HG03469 (cell line): ENCODE measurements at regions not wholly inside any gene's neighbourhood (a gene's known extent, or its start where the extent isn't known, plus 50 kb on each side); places are given as distances from the start of the nearest gene placed in this dataset.
A peak's percentile ranks its signal among the peaks of the same experiment; 100 is the strongest.

Experiments used
- ATAC-seq: cut with Tn5 transposase; IDR thresholded peaks from one replicate; pipeline ENCODE4 v1.9.1; 2021; ENCODE audit warnings: mild to moderate bottlenecking, moderate library complexity, moderate number of reproducible peaks; ENCODE audit not compliant: unreplicated experiment

DNA sequence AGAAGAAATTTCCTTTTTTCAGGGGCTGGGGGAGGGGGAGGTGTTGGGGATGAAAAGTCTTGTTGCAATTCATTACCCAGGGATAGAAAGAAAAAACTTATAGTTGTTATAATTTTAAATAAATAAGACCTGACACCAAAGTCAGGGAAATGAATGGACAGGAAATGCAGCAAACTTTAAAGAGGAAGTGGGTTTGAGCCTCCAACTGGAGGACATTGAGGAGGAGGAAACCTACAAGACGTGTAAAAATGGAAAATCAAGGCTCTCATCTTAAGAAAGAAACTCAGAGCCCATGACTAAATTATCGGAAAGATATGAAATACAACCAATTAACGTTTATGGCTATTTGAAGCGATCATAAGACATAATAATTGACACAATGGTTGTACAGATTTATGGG lies 54.4 kb downstream of the NIBAN1 start:
- no peak for ATAC-seq

DNA sequence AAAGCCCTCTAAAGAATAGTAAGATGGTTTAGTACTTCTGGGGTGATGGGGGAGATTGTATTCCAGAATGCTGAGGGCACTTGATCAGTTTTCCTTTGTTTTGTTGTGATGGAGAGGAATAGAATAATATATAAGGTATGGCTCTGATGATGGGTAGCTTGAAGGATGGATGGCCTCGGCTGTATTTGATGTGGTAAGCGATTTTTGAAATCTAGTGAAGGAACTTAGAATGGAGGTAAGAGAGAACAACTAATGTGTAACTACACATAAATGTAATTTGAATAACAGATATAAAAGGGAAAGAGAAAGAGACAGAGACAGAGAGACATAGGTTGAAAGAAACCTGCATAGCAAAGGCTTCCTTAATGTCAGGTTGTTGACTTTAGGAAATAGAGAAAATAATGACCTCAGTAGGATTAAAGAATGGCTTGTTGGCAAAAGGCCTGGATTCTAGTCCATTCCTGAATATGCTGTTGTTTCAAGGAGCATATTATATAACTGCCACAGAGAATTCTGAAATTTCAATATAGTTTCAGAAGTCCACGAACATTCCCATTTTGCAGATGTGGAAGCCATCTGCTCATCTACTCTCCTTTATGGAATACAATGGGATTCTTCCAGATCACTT lies 58.7 kb downstream of the NIBAN1 start:
- ATAC-seq, result no peak

DNA sequence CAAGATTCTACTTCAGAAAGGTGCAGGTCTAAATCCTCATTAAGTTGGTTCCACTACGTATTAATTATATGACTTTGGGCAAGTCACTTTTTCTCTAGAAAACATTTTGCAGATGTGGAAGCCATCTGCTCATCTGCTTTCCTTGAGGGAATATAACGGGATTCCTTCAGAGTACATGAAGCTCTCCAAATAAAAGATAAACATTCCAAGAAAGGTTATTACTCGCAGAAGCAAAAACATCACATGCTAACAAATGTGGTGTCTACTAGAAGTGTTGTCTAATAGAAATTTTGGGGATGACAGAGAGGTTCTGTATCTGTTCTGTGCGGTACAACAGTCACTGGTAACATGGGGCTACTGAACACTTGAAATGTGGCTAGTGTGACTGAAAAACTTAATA lies 60.2 kb downstream of the NIBAN1 start:
- no peak for ATAC-seq

DNA sequence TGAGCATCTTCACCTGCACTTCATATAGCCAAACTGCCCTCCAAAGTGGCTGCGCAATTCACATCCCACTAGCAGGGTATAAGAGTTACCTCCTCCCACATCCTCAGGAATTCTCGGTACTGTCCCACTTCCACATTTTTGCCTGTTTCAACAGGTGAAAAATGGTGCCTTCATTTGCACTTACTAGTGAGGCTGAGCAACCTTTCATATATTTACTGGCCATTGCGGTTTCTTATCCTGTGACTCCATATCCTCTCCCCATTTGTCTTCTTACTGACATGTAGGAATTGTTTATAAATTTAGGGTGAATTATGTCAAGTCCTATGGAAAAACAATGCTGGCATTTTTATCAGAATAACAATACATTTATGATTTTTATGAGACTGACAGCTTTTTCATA lies 61.9 kb downstream of the NIBAN1 start:
- no peak for ATAC-seq

DNA sequence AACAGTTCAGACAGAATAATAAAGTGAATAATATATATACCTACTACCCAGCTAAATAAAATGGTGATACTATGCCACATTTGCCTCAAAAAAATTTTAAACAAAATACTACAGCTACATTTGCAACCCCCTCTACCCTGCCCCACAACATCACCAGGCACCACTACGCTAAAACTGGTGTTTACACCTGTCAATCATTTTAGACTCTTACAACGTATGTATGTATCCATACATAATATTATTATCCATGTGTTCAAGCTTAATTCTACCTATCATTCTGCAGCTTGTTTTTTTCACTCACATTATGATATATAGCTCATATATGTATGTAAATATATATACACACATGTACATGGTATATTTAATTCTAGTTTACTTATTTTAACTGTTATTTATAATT lies 62.5 kb downstream of the NIBAN1 start:
- ATAC-seq, result no peak

DNA sequence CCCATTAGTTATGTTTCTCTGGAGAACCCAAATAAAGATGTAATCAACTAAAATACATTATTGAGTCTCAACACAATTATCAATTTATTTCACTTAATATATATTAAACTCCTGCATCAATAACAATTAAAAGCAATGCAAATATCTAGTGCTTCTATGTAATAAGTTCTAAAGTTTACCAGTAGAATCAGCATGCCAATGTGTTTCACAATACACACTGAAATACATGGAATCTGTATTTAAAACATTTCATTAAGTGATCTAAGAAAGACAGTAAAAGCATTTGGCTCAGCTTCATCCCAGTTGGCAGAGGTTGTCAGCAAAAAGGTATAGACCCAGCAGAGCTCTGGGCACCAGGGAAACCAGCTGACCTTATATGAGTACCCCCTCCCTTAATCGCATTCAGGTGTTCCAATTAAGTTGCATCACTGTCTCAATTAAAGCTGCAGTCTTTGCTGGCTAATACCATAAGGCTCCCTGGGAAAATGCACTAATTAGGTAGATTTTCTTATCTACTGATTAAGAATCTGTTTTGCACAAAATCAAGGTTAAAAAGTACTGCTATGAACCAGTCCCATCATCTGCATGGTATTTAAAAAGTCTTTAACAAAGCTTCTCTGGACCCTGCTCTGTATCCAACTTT lies 63.1 kb downstream of the NIBAN1 start:
- no peak for ATAC-seq

DNA sequence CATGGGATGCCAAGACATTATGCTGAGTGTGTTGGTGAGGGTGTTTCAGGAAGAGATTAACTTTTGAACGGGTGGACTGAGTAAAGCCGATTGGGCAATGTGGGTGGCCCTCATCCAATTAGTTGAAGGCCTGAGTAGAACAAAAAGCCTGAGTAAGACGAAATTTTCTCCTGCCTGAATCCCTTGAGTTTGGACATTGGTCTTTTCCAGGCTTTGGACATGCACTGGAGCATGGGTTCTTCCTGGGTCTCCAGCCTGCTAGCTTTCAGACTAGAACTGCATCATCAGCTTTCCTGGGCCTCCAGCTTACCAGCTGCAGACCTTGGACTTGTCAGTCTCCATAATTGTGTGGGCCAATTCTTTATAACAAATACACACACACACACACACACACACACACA lies 63.6 kb downstream of the NIBAN1 start:
- no peak for ATAC-seq

DNA sequence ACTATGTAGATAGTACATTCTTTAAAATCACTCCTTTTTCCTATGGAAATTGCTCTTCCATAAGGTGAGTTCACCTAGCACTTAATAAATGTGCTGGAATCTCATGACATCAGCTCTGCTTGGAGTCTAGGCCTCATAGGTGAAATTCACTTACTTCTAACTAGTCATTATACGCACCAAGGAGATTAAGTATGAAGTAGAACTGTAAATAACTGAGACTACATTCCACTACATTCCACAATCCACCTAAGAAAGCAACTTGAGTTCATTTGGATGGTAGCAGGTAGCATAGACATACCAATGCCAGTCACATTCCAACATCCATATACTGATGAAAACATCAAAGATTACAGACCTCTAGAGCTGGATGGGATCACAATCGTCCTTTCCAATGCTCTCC lies 64.3 kb downstream of the NIBAN1 start:
- no peak for ATAC-seq

DNA sequence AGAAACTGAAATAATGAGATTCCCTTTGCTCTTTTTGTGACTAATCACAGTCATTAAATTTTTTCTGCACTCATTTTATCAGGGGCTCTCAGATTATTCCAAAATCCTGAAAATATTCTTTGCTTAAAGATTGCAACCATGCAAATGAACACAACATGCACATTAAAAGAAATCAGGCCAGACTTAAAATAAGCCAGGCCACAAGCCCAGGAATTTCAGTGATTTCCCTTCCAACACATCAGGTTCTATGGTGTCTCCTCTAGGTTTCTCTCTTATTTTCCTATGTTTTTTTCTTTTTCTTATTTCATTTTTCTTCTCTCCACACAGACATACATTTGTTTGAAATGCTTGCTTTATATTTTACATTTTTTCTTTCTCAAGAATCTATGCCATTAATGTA lies 65.3 kb downstream of the NIBAN1 start:
- no peak for ATAC-seq

DNA sequence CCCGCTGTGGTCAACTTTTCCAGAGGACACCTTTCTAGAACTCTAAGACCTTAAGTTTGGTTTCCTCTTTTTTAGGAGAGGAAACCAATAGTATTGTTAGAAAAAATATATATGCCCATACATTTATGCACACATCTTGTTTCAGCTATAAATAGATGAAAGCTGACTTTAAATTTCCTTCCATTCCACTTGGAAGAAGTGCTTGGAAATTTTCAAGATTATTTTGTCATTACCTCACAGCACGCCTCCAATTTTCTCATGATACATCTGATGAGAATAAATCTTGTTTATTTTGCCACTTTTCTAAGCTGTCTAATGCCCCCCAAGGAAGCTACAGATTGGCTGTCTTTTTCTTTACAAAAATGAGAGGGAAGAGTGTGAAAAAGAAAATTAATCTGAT lies 65.8 kb downstream of the NIBAN1 start:
- ATAC-seq, result no peak

DNA sequence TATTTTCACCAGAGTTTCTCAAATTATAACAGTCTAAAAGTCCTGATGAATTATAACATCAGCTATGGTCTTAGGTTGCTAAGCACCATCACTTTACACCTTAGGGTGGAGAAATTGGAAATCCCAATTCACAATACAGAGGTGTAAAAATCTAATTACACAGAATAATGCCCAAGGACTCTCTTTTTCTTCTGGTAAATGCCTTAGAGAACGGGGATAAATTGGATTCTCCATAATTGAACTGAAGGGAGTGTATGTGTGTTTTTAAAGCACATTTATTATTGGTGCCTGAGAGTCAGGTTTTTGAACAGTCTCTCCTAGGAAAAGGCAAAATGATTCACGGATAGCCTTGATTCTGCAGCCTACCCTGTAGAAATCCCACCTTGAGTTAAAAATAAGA lies 66.8 kb downstream of the NIBAN1 start:
- ATAC-seq, result no peak

DNA sequence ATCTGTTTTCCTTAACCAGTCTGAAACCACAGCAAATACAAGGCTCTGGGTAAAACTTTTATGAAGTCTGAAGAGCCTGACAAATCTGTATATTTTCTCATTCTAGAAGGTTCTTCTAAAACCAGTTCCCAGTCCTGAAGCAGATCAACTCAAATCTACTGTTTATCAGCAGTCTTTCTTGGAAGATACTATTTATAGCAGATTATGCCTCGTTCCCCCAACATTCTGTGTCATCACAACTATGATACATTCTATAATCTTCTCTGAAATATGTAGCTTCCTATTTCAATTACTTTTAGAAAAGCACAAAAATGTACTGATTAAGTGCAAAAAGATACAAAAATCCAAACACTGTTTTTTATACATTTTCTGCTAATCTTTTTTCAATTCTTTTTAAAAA lies 67.5 kb downstream of the NIBAN1 start:
- ATAC-seq, result no peak

DNA sequence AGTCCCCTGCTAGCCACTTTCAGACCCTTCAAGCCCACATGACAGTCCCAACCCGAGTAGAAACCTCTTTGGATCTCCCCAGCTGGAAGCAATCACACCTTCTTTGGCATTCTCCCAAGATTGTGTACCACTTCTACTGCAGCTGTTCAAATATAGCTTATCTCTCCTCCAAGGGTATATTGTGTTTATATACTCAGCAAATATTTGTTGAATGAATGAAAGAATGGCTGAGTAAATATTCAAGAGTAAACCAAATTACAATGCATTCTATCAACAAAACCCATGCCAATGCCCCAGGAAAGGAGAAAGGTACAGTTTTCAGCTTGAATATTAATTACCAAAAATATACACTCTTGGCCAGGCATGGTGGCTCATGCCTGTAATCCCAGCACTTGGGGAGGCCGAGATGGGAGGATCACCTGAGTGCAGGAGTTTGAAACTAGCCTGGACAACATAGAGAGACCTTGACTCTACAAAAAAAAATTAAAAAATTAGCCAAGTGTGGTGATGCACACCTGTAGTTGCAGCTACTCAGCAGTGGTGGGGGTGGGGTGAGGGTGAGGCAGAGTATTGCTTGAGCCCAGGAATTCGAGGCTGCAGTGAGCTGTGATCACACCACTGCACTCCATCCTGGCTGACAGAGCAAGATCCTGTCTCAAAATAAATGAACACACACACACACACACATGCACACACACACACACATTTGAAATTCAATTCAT lies 68.5 kb downstream of the NIBAN1 start:
- no peak for ATAC-seq

DNA sequence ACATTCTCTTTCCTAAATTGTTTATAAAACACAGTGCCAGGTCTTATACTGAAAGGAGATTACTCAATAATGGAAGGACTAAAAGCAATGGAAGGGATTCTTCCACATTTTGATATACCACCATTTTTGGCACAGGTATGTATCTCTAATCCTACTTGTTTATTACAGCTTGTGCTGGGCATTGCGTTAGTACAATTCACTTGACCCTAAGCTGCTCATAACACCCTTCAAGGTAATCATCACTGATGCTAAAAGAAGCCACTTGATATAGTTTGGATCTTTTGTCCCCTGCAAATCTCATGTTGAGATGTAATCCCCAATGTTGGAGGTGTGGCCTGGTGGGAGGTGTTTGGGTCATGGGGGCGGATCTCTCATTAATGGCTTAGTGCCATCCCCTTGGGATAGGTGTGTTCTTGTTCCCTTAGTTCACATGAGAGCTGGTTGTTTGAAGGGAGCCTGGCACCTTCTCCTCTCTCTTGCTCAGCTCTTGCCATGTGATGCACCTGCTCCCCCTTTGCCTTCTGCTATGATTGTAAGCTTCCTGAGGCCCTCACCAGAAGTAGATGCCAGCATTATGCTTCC lies 71.1 kb downstream of the NIBAN1 start:
- no peak for ATAC-seq

DNA sequence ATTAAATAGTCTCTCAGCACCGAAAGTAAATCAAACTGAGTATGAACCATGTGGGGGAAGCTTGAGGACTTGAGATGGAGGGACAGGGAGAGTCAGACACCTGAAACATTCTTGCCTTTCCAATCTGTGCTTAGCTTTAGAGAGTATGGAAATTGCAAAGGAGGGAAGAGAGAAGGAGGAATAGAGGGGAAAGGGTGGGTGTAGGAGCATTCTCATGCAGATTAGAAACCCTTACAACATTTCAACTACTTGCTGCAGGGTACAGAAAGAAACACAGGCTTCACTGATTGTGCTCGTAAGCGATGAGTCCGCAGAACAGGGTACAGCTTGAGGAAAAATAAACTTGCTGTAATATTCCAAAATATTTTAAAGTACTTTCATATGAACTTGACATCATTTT lies 73.8 kb downstream of the NIBAN1 start:
- no peak for ATAC-seq

DNA sequence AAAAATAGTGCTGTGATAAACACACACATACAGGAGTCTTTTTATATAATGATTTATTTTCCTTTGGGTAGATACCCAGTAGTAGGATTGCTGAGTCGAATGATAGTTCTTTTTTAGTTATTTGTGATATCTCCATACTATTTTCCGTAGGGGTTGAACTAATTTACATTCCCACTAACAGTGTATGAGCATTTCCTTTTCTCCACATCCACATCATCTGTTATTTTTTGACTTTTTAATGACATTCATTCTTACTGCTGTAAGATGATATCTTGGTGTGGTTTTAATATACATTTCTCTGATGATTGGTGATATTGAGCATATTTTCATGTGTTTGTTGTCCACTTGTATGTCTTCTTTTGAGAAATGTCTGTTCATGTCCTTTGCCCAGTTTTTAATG lies 78.3 kb downstream of the NIBAN1 start:
- ATAC-seq, result no peak

DNA sequence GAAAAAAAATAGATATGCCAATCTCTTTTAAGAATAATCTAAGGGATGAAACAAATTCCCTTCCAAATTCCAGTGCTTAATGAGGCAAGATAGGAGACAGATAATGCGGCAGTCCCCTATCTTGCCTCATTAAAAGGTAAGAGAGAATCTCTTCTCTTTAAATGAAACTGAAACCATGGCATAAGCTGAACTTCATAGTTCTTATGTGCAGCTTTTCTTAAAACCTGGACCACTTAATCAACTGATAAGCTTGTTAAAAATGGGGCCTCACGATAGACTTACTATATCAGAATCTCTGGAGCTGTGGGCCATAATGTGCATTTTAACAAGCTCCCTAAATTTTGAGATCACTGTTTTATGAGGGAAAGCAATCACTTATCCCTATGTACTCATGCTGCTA lies 79.2 kb downstream of the NIBAN1 start:
- no peak for ATAC-seq

DNA sequence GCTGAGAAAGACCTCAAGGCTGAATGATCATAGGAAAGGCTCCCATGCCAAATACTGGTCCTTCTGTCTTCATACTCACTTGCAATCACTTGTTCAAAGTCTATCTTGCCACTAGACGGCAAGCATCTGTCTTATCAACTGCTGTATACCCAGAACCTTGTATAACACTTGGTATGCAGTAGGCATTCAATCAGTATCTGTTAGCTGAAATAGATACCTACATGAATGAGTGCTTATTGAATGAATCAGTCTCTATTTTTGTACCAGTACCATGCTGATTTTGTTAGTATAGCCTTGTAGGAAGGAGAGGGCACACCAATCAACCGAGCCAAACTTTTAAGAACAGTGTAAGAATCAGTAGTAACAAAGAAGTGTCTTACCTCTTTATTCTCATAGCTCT lies 80.6 kb downstream of the NIBAN1 start:
- ATAC-seq, result no peak

DNA sequence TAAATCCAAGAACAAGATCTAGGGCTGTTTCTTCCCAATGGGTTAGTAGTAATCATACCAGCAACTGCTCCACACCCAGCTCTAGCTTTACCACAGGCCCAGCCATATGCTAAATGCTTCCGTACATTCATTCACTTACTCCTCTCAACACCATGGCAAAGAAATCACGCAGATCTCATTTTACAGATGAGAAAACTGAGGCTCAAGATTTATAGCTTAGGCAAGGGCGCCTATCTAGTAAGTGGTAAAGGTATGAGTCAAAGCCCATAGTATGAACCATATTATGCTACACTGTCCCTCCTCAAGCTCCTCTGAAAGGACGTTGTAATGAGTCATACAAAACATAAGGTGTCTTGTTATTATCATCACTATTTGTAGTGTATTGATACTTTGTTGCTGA lies 82.2 kb downstream of the NIBAN1 start:
- ATAC-seq, result peak; percentile 89

DNA sequence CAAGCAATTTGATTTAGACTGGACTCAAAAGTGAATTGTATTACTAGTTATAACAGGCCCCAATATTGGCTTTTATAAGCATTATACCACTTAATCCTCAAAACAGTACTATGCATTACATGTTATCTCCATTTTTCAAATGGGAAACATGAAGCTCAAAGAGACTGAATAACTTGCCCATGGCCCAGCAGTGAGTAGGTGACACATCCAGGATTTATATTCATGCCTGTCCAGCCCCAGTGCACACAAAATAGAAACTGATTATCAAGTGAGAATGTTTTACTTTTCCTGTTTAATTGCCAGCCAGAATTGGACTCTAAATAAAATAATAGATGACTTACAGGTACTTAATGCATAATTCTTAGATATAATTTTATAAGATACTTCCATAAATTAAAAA lies 82.9 kb downstream of the NIBAN1 start:
- ATAC-seq, result no peak

DNA sequence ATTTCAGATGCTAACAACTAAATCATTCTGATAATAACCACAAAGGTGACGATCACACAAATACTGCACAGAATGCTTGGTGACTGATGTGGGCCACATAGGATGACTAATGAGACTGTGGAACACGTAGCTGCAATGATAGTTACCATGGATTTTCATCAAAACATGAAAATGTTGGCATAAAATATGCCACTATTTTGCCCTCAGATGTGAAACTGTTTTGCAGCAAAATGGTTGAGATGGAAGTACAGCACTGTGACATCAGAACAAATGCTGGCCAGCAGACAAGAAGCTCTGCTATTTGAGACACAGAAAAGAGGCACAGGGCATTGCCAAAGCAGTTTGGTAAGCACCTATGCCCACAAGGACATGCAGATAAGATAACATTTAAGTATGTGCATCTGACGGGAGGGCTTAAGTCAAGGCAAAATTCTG lies 83.8 kb downstream of the NIBAN1 start:
- ATAC-seq, result no peak

DNA sequence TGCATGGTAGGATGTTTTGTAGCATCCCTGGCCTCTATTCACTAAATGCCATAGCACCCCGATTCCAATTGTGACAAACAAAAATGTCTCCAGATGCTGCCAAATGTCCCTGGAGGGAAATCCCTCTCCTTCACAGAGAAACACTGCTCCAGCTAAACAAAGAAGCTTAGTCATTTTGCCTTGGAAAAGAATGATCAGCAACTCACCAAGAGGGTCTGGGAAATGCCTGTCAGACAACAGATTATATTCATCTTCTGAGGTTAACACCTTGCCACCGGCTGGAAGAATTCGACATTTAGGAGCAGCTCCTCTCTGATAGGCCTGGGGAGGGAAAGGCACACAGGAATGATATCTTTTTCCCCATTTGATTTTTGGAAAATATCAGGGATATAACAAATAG lies 84.4 kb downstream of the NIBAN1 start:
- ATAC-seq, result no peak
